Panc1 (cell line): ENCODE measurements at regions not wholly inside any gene's neighbourhood (a gene's known extent, or its start where the extent isn't known, plus 50 kb on each side); places are given as distances from the start of the nearest gene placed in this dataset.

Experiments used
- ATAC-seq: fragments of 200-7000 bp; cut with Tn5 transposase; 2 replicates; pipeline ENCODE4 v1.9.1; 2020; ENCODE audit warnings: mild to moderate bottlenecking, moderate library complexity
- BruUV-seq: library from RNA; stranded (reverse); fragments of 400-500 nt; replicated peaks from 2 replicates; lab custom pipeline; 2021; lab: Mats Ljungman, UMichigan
- CTCF ChIA-PET: fragments of 300-600 bp; sonication (Branson Sonifier 250); formaldehyde crosslinking; loops from one replicate; lab custom pipeline; 2022; ENCODE audit warnings: antibody characterized with exemption; lab: Charles Lee
- POLR2A ChIA-PET: fragments of 300-600 bp; sonication (Branson Sonifier 250); formaldehyde crosslinking; loops from one replicate; lab custom pipeline; 2022; ENCODE audit warnings: antibody characterized with exemption; lab: Charles Lee
- DNase-seq: peaks from one replicate; pipeline ENCODE4 v3.0.0-alpha.2; 2010; ENCODE audit warnings: low read depth, low spot score
- H3K27ac ChIP-seq: 2 replicates; pipeline ENCODE4 v1.5.1; 2011; ENCODE audit warnings: mild to moderate bottlenecking, low read length, inconsistent platforms
- H3K27me3 ChIP-seq: fragments of 200-500 bp; sonication (Bioruptor generic); 2 replicates; pipeline ENCODE4 v1.6.0; 2014; ENCODE audit warnings: low read length, inconsistent platforms; ENCODE audit not compliant: control insufficient read depth, insufficient read depth
- H3K36me3 ChIP-seq: fragments of 200-500 bp; sonication (Bioruptor generic); 2 replicates; pipeline ENCODE4 v1.5.1; 2014; ENCODE audit warnings: inconsistent platforms, mild to moderate bottlenecking, low read length, moderate library complexity; ENCODE audit not compliant: control insufficient read depth, insufficient read depth
- H3K4me1 ChIP-seq: 2 replicates; pipeline ENCODE4 v1.5.1; 2011; ENCODE audit warnings: inconsistent platforms, mild to moderate bottlenecking, low read length, moderate library complexity; ENCODE audit not compliant: control insufficient read depth, insufficient read depth
- H3K4me3 ChIP-seq, 2 experiments: 2 replicates each; pipeline ENCODE4 v1.5.1; 2011 to 2012; ENCODE audit warnings: low read depth in 2 of 2, low read length in 2 of 2, mild to moderate bottlenecking in 2 of 2, inconsistent platforms in 1 of 2, moderate library complexity in 1 of 2
- H3K9me3 ChIP-seq: fragments of 200-500 bp; sonication (Bioruptor generic); 2 replicates; pipeline ENCODE4 v1.5.1; 2014; ENCODE audit warnings: low read depth, mild to moderate bottlenecking, inconsistent platforms, low read length, moderate library complexity; ENCODE audit not compliant: control insufficient read depth, insufficient read depth
- CTCF ChIP-seq: fragments of 450-650 bp; IDR thresholded peaks from 2 replicates; pipeline ENCODE4 v1.5.1; 2017; ENCODE audit warnings: mild to moderate bottlenecking
- POLR2AphosphoS5 ChIP-seq: IDR thresholded peaks from 2 replicates; pipeline ENCODE4 v1.6.1; 2012; ENCODE audit warnings: mild to moderate bottlenecking, low read depth, low read length, moderate library complexity
- REST ChIP-seq, 2 experiments: IDR thresholded peaks; 2 replicates each; pipeline ENCODE4 v1.6.1; 2011 to 2012; ENCODE audit warnings: low read depth in 2 of 2, control low read depth in 1 of 2, low read length in 1 of 2, mild to moderate bottlenecking in 1 of 2, moderate library complexity in 1 of 2; ENCODE audit not compliant: insufficient read depth in 1 of 2
- SIN3A ChIP-seq: IDR thresholded peaks from 2 replicates; pipeline ENCODE4 v1.6.1; 2012; ENCODE audit warnings: low read depth, mild to moderate bottlenecking, low read length, moderate library complexity, borderline replicate concordance; ENCODE audit not compliant: insufficient read depth
- TCF7L2 ChIP-seq: IDR thresholded peaks from 2 replicates; pipeline ENCODE4 v1.6.1; 2011; ENCODE audit warnings: mild to moderate bottlenecking, low read depth, low read length, inconsistent platforms
- in situ Hi-C: cut with HindIII; loops from 2 replicates; pipeline ENCODE4 v1.10.0; 2016; ENCODE audit warnings: low sequenced_read_pairs, low pct_unique_long_range_greater_than_20kb
- intact Hi-C: fragments of 100-400 bp; cut with micrococcal nuclease; formaldehyde crosslinking; loops from one replicate; pipeline ENCODE4 v1.10.0; 2022; ENCODE audit not compliant: unreplicated experiment

DNA sequence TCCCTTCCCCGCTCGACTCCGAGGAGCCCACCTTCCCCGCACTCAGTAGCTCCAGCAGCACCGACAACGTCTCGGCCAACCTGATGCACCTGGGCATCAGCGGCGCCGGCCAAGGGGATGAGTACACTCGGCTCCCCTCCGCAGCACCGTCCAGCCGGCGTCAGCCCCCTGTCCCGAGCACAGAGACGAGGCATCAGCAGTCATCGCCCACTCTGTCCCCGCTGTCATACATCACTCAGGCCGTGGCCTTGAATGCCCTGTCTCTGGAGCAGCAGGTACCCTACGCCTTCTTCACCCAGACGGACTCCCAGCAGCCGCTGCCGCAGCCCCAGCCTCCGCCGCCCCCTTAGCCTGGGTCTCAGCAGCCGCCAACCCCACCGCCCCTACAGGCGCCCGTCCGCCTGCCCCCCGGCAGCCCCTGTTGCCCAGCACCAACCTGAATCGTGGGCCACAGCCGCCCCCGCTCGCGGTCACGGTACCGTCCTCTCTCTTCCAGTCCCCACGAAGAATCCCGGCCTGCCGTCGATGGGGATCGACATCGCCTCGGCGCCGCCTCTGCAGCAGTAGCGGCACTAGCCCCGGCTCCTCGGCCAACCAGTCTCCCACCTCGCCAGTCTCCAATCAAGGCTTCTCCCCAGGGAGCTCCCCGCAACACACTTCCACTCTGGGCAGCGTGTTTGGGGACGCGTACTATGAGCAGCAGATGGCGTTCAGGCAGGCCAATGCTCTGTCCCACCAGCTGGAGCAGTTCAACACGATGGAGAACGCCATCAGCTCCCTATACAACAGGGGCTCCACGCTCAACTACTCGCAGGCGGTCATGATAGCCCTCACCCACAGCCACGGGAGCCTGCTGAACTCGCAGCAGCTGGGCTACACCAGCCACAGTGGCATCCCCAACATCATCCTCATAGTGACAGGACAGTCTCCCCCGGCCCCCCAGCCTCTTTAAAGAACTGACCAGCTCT is 1195.9 kb upstream of the CHAC2 start:
- ATAC-seq (no peak), DNase-seq (no peak)
- in situ Hi-C loops, result no loop called here
- no peaks in the 10 kb centered on the region for H3K27me3 ChIP-seq
- no TSS peak for BruUV-seq
- TF ChIP-seq POLR2AphosphoS5 (no peak), TCF7L2 (no peak), CTCF (no peak), SIN3A (no peak), REST (IDR thresholded peaks at IDR 0.05; ENCODE audit: insufficient read depth in 1 of 2, low read depth in 2 of 2, low read length in 1 of 2) (no peak)
- ChIA-PET POLR2A (no interaction called here), CTCF (no interaction called here)
- no peak overlapping the region for H3K4me3 ChIP-seq
- intact Hi-C loops, result no loop called here
- no peaks in the 10 kb centered on the region for H3K4me1 ChIP-seq
- no peaks in the 10 kb centered on the region for H3K9me3 ChIP-seq
- H3K36me3 ChIP-seq, result no peaks in the 10 kb centered on the region
- no peak overlapping the region for H3K27ac ChIP-seq

DNA sequence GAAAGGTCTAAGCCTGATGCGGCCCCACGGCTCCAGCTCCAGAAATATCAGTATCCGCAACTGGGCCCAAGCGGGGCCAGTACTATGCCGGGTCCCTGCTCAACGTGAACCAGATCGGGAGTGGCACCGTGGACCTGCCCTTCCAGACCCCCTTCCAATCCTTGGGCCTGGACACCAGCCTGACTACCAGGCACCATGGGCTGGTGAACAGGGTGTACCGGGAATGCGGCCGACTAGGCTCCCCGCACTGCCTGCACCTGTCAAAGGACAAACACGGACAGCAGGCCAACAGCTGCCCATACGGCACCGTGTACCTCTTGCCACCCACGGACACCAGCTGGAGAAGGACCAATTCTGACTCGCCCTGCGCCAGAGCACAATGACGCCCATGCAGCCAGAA is 1196.9 kb upstream of the CHAC2 start:
- in situ Hi-C loops, result no loop called here
- ChIA-PET CTCF (no interaction called here), POLR2A (no interaction called here)
- intact Hi-C loops, result no loop called here
- Histone ChIP-seq H3K4me1 (no peaks in the 10 kb centered on the region), H3K27me3 (no peaks in the 10 kb centered on the region), H3K36me3 (no peaks in the 10 kb centered on the region), H3K27ac (no peak overlapping the region), H3K9me3 (no peaks in the 10 kb centered on the region), H3K4me3 (no peak overlapping the region)
- DNase-seq (no peak), ATAC-seq (no peak)
- BruUV-seq, result no TSS peak
- TF ChIP-seq TCF7L2 (no peak), SIN3A (no peak), CTCF (no peak), REST (IDR thresholded peaks at IDR 0.05; ENCODE audit: insufficient read depth in 1 of 2, low read depth in 2 of 2, low read length in 1 of 2) (no peak), POLR2AphosphoS5 (no peak)
